ENCODE measurements at regions not wholly inside any gene's neighbourhood (a gene's known extent, or its start where the extent isn't known, plus 50 kb on each side); places are given as distances from the start of the nearest gene placed in this dataset.

DNA sequence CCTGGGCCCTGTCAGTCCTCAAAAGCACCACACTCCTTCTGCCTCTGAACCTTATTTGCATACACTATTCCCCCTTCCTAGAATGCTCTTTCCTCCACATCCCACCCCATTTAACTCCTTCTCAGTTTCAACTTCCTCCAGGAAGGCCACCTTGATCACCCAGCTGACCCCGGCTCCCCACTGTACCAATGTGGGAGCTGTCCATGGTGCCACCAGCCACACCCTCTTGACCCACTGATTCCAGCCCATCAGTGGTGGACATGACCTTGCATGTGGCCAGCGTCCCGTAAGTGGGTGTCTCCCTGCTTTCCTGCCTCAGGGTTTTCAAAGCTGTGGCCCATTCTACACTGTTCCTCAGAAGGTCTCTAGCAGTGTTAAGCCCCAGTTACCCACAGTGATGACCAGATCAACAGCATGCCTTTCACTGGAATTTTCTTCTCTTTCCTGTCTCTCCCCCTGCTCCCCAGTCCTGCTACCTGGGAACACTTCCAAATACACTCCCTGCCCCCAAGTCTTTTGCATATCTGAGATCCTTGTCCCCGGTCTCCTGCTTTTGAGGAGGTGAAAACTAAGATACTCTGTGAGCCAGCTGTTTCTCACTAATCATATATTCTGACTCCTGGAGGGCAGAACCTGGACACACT is 346.6 kb downstream of the MN1 start:
- no peaks in the 10 kb centered on the region for H3K4me1 ChIP-seq (ENCODE audit: low read depth)
- peak in 1 of 2 donors; percentile 54 for DNase-seq (ENCODE audit: low read depth in 1 of 2, low spot score in 1 of 2)
- no peaks in the 10 kb centered on the region for H3K36me3 ChIP-seq
- no peaks in the 10 kb centered on the region for H3K9me3 ChIP-seq (ENCODE audit: low read depth)
- no peak overlapping the region for H3K4me3 ChIP-seq
- TF ChIP-seq, protein P1, sequence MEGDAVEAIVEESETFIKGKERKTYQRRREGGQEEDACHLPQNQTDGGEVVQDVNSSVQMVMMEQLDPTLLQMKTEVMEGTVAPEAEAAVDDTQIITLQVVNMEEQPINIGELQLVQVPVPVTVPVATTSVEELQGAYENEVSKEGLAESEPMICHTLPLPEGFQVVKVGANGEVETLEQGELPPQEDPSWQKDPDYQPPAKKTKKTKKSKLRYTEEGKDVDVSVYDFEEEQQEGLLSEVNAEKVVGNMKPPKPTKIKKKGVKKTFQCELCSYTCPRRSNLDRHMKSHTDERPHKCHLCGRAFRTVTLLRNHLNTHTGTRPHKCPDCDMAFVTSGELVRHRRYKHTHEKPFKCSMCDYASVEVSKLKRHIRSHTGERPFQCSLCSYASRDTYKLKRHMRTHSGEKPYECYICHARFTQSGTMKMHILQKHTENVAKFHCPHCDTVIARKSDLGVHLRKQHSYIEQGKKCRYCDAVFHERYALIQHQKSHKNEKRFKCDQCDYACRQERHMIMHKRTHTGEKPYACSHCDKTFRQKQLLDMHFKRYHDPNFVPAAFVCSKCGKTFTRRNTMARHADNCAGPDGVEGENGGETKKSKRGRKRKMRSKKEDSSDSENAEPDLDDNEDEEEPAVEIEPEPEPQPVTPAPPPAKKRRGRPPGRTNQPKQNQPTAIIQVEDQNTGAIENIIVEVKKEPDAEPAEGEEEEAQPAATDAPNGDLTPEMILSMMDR (IDR thresholded peaks at IDR 0.05; ENCODE audit: low read depth, low read length), result no peak
- no peak overlapping the region for H3K27ac ChIP-seq
- H3K27me3 ChIP-seq, result no peaks in the 10 kb centered on the region

DNA sequence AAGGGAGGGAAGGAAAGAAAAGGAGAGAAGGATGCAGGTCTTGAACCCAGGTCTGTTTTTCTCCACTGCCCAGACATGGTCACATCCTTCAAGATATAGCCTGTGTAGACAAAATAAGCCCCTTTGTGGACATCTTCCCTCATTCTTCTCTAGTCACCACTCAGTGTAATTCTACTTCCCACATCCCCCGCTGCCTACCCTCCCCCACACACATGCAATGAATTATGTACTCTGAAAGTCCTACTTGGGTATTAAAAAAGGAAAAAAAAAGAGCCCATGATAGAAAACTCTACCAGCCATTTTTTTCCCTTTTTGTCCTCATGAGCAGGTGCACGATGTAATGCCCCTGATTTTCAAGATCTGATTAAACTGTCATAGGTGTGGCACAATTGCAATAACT is 346.0 kb downstream of the MN1 start:
- TF ChIP-seq, protein P1 (IDR thresholded peaks at IDR 0.05; ENCODE audit: low read depth, low read length), result no peak
- Histone ChIP-seq H3K36me3 (no peaks in the 10 kb centered on the region), H3K4me1 (ENCODE audit: low read depth) (no peaks in the 10 kb centered on the region), H3K9me3 (ENCODE audit: low read depth) (no peaks in the 10 kb centered on the region), H3K27me3 (no peaks in the 10 kb centered on the region), H3K4me3 (no peak overlapping the region), H3K27ac (no peak overlapping the region)
- DNase-seq (ENCODE audit: low read depth in 1 of 2, low spot score in 1 of 2), result no peak

DNA sequence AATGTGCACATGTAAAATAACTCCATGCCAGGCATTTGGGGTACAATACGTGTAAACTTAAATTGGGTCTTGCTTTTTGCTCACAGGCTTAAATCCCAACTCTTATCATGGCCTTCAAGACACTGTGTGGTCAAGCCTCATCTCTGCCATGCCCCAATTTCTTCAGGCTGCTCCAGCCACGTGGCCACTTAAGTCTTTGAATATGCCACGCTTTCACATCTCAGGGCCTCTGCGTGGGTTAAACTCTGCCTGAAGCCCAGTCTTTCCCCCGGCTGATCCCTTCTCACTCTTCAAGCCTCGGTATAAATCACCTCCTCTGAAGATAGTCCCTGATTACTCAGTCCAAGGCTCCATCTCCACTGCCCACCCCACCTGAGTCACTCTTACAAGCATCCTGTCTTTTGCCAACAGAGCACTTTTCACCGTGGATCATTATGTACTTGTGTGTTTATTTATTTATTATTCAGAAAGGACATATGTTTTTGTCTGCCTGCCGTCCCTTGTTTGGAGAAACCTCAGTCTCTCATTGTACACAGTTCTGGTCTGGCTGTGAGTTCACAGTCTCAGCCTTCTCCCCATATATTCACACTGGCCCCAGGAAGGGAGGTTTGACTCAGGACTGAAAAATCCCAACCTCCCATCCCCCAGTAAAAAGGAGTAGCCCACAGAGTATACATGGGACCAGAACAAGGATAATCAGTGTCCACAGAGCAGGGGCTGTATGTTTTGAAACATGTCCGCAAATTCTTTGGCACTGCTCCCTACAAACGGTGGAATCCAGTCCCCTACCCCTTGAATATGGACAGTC is 344.7 kb downstream of the MN1 start:
- Histone ChIP-seq H3K36me3 (no peaks in the 10 kb centered on the region), H3K27me3 (no peaks in the 10 kb centered on the region), H3K27ac (no peak overlapping the region), H3K4me3 (no peak overlapping the region), H3K4me1 (ENCODE audit: low read depth) (no peaks in the 10 kb centered on the region), H3K9me3 (ENCODE audit: low read depth) (no peaks in the 10 kb centered on the region)
- peak in 1 of 2 donors; percentile 83 for DNase-seq (ENCODE audit: low read depth in 1 of 2, low spot score in 1 of 2)
- TF ChIP-seq, protein P1 (IDR thresholded peaks at IDR 0.05; ENCODE audit: low read depth, low read length), result no peak

DNA sequence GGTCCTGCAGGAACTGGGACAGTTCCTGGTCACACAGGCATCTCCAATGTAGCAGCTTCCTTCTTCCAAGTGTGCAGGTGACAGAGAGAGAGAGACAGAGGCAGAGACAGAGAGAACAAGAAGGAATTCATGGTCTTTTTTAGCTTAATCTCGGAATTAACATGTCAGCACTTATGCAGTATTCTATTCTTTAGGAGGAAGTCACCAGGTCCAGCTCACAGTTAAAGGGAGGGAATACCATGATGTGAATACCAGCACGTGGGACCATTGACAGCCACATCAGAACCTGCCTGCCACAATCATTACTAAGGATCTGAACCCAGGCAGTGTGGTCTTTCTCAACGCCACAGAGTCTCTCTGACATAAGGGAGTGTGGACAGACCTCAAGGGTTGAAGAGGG is 341.6 kb downstream of the MN1 start:
- Histone ChIP-seq H3K27me3 (no peaks in the 10 kb centered on the region), H3K4me3 (no peak overlapping the region), H3K4me1 (ENCODE audit: low read depth) (no peaks in the 10 kb centered on the region), H3K27ac (no peak overlapping the region), H3K9me3 (ENCODE audit: low read depth) (no peaks in the 10 kb centered on the region), H3K36me3 (no peaks in the 10 kb centered on the region)
- TF ChIP-seq, protein P1 (IDR thresholded peaks at IDR 0.05; ENCODE audit: low read depth, low read length), result no peak
- no peak for DNase-seq (ENCODE audit: low read depth in 1 of 2, low spot score in 1 of 2)

DNA sequence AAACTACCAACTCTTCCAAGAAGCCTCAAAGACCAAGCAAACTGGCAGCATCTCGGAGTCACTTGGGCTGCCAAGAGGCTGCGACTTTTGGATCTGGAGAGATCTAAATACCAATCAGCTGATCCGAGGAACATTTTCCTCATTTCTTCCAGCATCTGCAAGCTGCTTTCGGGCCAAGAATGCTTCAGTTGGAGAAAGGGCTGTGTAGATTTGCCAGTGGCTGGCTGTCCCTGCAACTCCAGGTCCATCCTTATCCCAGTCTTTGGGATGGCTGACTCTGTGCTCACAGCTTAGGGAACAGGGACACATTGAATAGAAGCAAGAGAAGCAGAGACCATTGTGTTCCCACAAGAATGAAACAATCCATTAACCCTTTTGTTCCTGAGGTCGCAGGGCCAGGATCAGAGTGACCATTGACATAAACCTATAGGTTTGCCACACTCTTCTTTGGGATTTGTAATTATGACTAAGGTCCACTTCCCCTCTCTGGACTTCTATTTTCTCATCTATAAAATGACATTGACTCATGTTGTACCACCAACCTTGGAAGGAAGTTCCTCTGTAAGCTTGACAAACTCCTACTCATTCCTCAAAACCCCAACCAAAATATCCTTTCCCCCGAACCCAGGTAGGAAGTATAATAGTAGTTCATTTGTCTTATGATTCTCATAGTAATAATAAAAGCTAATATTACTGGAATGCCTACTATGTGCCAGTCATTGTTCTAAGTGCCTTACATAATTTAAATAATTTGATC is 340.8 kb downstream of the MN1 start:
- no peaks in the 10 kb centered on the region for H3K4me1 ChIP-seq (ENCODE audit: low read depth)
- TF ChIP-seq, protein P1 (IDR thresholded peaks at IDR 0.05; ENCODE audit: low read depth, low read length), result no peak
- H3K9me3 ChIP-seq (ENCODE audit: low read depth), result no peaks in the 10 kb centered on the region
- no peaks in the 10 kb centered on the region for H3K27me3 ChIP-seq
- H3K36me3 ChIP-seq, result no peaks in the 10 kb centered on the region
- H3K27ac ChIP-seq, result no peak overlapping the region
- peak in 1 of 2 donors; percentile 63 for DNase-seq (ENCODE audit: low read depth in 1 of 2, low spot score in 1 of 2)
- no peak overlapping the region for H3K4me3 ChIP-seq

All from cardiac muscle cell (in vitro differentiated cells and primary cell).